GM21723 (cell line): ENCODE measurements at regions not wholly inside any gene's neighbourhood (a gene's known extent, or its start where the extent isn't known, plus 50 kb on each side); places are given as distances from the start of the nearest gene placed in this dataset.

ENCODE experiments used
- ATAC-seq: cut with Tn5 transposase; IDR thresholded peaks from one replicate; pipeline ENCODE4 v1.9.1; 2021; ENCODE audit warnings: mild to moderate bottlenecking, moderate library complexity; ENCODE audit not compliant: unreplicated experiment

DNA sequence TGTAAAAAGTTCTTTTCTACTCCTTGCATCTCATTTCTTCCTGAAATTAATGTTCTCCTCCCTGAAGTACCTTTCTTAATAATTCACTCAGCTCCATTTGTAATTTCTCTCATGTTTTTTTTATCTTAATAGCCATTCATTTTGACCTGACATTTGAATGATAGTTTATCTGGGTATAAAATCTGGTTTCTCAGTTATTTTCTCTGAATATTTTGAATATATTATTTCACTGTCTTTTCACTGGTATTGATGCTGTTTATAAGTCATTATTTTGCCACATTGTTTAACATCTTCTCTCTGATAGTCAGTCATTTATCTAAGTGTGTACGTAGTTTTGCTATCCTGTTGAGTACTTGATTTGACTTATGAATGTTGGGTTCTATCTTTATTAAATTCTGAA lies 68.8 kb upstream of the ARHGAP18 start:
- no peak for ATAC-seq

DNA sequence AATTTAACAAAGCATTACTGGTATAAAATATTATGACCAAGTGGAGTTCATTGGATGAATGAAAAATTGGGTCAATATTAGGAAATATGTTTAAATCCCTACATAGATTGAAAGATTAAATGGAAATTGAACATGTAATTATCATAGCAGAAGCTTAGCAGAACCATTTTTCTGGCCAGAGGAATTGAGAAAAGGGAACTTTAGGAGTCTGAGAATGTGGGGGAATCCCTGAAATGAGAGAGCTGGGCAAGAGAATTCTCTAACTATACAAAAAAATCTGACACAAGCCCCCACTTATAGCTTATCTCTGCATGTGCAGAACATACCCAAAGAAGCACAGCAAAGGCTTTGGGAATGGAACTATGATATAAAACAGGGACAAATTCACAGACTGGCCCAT lies 67.4 kb upstream of the ARHGAP18 start:
- ATAC-seq = no peak

DNA sequence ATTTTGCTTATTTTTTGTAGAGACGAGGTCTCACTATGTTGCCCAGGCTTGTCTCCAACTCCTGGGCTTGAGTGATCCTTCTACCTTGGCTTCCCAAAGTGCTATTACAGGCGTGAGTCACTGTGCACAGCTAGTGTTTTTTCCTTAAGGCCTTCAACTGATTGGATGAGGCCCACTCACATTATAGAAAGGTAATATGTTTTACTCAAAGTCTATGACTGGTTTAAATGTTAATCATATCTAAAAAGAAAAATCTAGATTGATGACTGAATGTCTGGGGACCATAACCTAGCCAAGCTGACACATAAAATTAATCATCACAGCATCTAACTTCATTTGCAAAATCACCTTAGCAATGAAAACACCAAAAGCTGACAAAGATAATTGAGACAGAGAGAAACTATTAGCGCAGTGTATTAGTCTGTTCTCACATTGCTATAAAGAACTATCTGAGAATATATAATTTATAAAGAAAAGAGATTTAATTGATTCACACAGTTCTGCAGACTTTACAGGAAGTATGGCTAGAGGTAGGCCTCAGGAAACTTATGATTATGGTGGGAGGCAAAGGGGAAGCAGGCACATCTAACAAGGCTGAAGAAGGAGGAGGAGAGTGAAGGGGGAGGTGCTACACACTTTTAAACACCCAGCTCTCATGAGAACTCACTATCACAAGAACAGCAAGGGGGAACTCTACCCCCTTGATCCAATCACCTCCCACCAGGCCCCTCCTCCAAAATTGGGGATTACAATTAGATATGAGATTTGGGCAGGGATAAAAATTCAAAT lies 66.8 kb upstream of the ARHGAP18 start:
- ATAC-seq = no peak

DNA sequence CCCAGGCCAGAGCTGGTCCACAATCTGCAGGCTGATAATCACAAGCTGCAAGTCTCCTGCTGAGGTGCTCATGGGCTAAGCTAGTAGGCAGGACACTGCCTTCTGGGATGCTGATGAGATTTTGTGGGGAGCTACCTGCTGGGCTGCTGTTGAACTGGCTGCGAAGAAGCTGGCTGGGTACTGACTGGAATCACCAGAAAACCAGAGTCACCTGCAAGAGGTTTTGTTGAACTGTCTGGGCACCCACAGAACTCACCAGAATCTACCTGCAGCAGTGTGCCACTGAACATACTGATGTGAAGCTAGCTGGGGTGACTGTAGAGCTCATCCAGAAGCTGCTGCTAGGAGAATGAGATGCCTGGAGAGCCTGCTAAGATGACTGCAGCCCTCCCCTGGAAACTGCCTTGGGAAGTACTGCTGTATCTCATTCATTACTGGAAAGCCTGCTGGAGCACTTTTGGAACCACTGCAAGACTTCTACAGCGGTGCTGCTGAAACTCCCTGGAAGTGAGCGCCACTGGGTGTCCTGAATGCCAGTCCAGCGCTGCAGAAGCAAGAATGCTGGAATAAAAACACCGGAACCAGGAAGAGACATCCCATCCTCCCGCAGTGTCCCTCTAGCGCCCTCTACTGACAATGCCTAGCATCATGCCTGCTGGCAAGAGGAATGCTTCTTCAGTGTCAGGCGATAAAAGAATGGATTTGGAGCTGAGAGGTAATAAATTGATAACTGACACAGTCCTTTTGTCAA lies 64.9 kb upstream of the ARHGAP18 start:
- ATAC-seq = no peak

DNA sequence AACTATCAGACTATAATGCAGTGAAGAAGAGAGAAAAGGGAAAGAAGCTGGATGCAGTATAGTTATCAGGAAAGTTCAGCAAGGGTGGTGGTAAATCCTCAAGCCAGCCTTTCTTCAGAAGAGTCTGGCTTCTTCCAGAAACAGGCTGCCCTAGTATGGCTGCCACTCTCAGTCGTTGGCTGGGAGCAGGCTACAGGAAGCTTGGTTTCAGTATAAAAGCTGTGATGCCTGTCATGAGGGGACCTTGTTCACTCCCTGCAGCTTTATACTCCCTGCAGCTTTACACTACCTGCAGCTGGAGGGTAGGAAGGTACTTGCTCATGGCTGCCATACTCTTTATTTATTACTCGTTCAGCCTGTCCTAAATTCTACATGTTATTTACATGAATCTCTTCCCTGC lies 63.3 kb upstream of the ARHGAP18 start:
- ATAC-seq = no peak

DNA sequence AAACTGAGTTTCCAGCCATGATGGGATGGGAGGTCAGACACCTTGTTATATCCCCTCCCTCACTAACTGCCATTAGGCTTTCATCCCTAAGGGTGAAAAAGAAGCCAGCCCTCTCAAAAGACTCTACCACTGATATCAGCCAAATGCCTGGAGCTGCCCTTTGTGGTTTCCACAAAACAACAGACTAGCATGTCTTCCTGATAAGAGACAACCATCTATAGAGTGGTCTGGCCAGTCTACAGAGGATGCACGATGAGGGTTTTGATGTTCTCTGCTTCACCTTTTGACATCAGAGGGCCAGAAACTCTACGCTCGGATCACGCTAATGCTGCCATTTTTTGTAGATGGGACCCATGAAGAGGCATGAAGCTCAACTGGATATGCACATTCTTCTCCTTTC lies 61.7 kb upstream of the ARHGAP18 start:
- no peak for ATAC-seq

DNA sequence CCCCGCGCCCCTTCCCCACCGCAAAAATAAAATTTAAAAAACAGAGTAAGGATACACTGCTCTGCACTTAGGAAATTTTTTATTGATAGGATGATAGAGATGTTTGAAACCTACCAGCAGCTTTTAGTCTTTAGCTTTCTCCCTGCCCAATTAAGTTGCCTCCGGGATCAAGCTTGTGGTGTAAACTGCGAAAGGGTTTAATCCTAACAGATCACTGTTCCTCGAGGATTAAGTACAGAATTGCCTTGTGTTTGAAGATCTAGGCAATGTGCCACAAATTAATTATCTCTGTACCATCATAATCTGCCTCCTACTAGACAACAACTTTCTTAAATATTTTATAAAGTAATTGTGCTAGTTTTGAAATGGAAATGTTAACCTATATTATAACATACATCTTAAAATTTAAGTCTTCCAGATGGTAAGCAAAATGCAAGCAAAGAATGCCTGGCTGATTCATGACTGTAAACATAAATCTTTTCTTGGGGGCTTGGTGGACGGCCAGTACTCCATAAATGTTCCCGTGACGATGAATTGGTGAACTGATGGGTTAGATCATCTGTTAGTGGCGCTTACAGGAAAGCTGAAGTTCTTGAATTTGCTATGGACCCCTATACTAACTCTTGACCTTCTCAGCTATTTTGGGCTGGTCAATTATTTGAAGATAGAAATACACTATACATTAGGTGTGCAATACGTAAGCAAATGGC lies 58.0 kb upstream of the ARHGAP18 start:
- no peak for ATAC-seq

DNA sequence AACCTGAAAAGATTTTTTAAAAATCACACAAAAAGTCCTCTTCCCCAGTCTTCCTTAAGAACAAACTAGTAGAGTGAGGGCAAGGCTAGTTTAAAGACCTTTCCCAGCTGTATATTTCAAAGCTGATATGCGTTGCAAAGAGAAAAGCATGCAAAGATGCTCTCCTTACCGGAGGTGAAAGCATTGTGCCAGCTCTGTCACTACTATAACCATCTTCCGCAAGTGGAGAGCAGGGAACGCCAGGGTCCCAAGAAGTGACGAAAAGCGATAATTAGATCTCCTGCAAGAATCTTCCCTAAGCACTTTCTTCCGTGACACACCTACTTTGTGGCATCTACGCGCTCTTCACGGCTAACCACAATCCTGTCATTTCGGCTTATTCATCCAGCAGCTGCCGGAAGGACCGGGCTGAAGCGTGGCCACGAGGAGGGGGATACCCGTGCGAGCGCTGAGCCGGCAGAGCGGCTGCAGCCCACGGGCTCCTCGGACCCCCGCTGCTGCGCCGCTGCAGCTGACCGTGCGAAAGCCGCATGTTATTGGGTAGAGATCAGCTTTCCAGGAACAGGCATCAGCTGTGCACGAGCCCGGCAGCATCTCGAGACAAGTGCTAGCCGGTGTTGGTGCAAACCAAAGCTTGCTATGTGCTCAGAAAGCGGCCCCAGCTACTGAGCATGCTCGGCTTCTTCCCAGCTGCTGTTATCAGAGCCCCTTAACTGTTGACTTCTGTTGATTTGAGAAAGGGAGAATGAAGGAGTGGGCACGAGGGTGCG lies 57.2 kb upstream of the ARHGAP18 start:
- peak; percentile 85 for ATAC-seq

DNA sequence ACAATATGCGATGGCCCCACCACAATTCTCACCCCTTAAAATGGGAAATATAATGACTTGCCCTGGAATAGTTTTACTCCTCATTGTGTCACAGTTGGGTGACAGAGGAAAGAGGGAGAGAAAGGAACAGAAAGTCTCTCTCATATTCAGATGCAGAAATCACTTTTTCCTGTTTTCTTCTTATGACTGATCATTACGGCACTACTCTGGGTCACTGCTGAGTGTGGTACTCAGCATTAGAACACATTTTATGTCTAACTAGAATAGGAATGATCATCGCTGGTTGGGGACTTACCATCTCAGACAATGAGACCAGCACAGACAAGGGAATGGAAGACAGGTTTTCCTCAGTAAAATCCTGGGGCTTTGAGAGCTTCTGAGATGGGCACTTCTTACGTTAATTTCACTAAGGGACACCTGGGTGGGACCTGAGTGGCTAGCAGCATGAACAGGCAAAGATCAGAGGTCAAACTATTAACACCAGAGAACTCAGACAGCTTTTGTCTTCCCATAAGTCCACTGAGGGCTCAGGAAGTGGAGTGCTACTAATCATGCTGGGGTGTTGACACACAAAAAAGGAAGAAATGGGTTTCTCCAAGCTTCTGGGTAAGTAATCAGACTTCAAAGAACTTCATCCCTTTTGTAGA lies 54.9 kb upstream of the ARHGAP18 start:
- ATAC-seq = no peak

DNA sequence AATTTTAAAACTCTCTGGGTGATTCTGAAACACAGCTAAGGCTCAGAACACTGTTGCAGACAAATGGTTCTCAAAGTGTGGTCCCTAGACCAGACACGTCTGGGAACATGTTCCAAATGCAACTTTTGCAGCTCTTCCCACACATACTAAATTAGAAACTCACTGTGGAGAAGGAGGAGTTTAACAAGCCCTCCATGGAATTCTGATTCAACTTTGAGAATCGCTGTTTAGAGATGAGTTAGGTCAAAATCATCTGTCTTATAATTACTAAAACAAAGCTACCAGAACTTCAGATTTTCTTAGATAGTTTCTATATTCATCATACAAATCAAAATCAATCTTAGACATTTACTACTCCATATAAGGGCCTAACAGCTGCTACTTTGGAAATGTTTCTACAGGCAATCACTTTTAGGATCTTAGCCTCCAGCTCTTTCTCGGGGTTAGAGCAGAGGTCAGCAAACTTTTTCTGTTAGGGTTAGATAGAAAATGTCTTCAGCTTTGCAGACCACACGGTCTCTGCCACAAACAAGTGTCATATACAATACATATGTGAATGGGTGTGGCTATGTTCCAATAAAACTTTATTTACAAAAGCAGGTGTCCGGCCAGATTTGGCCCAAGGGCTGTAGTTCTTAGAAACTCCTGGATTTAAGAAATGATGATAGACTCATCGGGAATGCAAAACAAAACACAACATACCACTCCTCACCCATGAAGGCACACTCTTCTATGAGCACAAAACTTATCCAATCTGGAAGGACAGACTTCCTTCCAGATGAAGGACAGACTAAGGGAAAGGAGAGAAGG lies 50.0 kb upstream of the ARHGAP18 start:
- ATAC-seq = no peak
